NCI-H2107 treated with DMSO at 0.1 percent for 48 hours (cell line): ENCODE measurements at regions not wholly inside any gene's neighbourhood (a gene's known extent, or its start where the extent isn't known, plus 50 kb on each side); places are given as distances from the start of the nearest gene placed in this dataset.

ENCODE experiments used
- DNase-seq: peaks from one replicate; lab custom pipeline; 2025; ENCODE audit not compliant: unreplicated experiment; lab: John Stamatoyannopoulos, UW

DNA sequence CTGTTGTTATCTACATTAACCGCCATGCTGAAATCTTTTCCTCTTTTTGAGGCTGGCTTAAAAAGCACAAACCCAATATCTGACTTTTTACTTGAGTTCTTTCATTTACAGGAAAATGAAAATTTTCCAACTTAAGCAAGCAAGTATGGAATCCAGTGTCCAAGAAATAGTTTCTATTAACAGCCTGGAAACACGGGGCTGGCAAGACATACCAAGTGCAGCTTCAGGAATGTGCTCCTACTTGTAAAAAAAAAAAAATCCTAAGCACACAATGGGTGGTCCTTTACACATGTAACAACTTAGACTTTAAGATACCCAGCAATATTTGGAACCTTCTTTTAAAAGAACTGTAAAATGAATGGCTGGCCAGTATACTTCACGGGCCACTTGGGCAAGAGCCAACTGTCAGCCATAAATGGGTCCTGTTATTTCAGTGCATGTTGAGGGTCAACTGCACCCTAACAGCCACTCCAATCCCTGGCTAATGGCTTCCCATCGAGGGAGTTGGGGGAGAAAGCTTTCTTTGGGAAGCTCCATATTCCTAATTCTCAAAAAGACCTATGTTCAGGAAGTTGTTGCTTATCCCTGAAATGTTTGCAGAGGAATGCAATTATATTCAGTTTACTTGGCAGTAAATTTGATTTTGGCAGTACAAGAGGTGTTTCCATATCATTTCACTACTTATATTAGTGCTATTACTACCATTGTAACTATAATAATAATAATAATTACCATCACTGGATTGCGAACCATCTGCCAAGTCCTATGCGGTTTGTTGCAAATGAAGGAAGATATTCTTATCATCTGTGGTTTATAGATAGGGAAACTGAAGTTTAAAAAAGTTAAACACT is 236.4 kb upstream of the TMEM72 start:
- DNase-seq: no peak

DNA sequence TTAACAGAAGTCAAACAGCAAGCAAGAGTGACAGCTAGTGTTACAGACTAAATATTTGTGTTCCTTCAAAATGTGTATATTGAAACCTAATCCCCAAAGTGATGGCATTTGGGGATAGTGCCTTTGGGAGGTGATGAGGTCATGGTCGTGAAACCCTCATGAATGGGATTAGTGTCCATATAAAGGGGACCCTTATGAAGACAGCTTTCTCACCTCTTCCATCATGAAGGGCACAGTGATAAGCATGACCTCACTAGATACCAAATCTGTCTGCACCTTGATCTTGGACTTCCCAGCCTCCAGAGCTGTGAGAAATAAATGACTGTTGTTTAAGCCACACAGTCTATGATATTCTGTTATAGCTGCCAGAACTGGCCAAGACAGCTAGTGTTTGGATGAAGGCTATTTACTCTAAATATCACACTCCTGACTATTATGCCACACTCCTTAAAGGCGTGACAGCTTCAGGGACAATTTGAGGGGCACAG is 235.7 kb upstream of the TMEM72 start:
- DNase-seq: no peak

DNA sequence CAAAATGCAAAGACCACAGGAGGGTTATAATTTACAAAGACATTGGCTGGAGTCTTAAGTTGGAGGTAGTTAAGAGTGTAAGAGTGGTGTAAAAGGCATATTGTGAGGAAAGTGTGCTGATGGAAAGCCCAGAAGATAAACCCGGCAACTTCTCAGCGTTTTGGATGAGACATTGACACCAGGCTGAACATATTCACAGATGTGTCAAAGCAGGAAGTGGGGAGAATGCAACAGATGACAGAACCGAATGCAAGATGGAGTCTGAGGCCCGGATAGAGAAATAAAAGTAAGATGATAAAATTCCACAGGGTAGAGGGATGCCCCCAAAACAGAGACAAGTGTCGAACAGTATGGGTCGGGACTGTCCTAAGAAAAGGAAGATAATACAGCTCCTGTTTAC is 230.4 kb upstream of the TMEM72 start:
- no peak for DNase-seq

GRCh38 chr10:44682507-44682906 is 228.6 kb upstream of the TMEM72 start:
- no peak for DNase-seq

GRCh38 chr10:44684661-44685060 is 226.5 kb upstream of the TMEM72 start:
- no peak for DNase-seq

DNA sequence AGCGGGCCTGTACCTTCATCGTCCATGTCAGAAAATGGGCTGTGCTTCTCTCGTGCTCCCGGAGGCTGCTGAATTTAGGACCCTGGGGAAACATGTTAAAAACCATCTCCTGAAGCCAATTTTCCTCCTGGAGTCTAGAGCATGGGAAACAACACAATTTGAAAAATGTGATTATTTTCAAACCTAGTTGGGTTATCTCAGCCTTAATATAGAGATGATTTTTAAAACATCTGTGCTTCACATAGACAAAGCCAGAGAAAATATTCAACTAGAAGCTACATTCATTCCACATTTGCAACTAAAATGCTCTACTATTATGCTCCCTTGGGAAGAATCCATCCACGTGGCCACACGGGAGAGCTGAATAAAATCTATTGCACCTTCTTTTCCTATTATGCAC is 225.9 kb upstream of the TMEM72 start:
- no peak for DNase-seq

- no peak for DNase-seq
These were observed 225.4 kb upstream of the TMEM72 start for GRCh38 chr10:44685747-44686146.

GRCh38 chr10:44689368-44689767 is 221.8 kb upstream of the TMEM72 start:
- no peak for DNase-seq

DNA sequence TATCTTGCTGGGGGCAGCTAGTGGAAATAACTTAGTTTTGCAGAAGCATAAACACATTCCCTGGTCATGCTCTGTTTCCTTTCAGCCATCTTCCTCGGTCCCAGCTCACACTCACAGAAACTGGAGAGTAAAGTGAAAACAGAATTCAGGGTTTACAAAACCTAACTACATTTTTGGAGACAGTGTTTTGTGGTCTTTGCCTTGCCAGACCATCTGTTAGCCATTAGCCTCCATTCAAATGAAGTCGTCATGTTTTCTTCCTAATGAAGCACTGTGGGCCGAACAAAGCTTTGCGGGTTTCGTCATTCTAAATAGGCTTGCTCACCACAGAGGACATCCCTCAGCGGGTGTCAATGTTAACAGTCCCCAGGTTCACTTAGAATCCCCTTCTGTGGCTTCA is 214.6 kb upstream of the TMEM72 start:
- no peak for DNase-seq

DNA sequence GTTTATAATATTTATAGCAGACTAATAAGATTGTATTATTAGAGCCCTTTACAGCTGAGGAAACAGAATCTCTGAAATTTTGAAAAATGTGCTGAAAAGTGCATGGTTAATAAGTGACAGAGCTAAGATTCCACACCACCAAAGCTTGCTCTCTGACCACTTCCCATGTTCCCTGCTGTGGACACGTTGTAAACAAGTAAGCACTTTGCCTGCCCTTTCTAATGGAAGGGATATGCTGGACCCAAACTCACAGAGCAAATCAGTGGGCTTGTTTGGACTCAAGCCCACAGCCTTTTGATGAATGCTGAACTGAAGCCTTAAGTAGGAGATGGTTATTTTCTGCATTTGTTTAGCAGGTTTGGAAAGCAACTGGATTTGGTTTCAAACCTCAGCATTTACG is 214.0 kb upstream of the TMEM72 start:
- DNase-seq: no peak

- no peak for DNase-seq
These were observed 208.6 kb upstream of the TMEM72 start for GRCh38 chr10:44702531-44702930.

DNA sequence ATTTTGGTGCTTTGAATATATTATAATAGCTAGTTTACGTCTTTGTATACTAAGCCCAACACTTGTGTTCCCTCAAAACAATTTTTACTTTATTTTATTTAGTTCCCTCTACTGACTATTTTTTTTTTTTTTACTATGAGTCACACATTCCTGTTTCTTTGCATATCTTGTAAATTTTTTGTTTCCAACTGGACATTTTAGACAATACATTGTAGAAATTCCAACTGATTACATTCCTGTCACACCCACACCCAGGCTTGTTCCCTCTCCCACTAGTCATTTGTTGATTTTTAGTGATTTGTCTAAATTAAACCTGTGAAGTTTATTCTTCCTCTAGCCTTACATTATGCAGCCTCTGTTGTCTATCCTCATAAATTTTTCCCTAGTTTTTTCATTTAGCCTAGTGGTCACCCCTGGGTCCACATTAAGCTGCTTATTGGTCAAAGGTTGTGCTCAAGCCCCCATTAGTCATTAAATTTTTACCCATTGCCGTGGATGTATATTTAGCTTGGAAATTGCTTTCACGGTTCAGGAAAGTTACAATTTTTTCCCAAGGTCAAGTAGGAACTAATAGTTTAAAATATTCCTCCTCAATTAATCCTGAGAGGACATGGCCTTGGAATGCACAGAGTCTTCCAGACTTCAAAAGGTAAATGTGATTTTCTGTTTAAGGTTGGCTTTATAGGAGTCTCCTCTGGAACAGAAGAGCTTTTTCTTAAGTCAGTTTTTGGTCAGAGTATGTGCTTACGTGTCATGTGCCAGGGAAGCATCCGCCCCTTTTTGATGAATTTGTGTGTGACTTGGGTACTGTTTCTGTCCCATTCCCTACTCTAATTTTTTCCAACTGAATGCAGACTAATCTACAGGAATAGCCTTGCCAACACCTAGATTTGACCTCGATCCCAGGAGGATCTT is 207.6 kb upstream of the TMEM72 start:
- no peak for DNase-seq

DNA sequence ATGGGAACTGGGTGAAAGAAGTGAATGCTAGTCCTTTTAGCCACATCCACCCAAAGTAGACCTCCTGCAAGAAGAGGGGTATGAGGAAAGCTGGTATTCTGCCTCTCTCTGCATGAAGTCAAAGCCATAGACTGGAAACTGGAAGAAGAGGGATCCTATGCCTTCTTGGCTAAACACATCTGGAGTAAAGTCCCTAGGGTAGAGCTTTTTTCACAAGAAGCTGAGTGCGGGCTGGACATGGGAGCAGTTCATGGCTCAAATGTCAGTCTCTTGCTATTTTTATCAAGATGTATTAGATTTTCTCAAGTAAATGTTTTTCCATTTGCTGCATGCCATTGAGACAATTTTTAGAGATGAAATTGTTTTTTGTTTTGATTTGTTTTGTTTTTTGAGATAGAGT is 206.5 kb upstream of the TMEM72 start:
- DNase-seq: no peak

DNA sequence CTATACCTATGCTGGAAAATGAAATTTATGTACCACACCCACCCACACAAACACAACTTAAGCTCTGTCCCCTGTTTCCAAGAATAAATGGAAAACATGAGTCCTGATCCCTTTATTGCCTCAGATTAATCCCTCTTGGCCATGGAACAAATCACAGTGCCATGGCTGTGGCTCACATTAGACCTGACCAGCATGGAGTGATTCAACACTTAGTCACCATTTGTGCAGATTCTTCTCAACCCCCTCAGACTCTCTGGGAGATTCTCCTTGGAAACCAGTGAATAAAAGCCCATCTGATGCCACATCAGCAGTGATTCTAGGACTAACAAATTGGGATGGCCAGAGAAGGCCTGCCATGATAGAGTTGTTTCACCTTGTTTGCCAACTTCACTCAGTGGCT is 204.4 kb upstream of the TMEM72 start:
- DNase-seq: no peak

DNA sequence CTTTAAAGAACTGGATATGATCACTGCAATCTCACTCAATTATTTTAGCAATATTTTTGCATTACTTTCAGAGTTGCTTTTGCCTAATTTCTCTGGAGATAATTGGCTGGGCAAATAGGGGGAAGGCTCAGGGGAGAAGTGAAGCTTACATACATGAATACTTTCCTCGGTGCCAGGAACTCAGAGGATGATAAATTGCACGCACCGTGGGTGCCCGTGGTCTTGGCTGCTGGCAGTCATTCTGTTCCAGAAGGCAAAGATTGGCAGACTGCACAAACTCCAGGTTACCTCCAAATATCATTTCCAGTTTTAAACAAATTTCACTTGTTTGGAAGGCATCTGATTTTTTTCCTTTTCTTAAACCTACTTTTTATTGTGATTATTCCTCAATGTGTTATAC is 197.8 kb upstream of the TMEM72 start:
- no peak for DNase-seq

DNA sequence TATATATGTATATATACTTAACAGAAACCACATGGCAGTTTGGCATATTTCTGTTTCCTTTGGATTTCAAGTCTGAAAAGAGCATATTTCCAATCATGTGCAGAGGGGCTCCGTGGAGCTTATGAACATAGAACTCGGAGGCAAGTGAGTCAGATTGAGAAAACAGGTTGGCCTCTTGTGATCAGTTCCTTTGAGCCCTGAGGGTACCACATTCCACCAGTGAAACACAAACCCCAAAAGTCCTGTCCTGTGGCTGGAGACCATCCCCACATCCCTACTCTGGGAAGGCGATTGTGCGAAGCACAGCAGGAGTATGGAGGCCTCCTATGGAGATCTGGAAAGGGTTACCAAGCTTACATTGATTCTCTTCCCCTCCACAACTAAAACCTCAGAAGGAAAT is 196.7 kb upstream of the TMEM72 start:
- DNase-seq: no peak

DNA sequence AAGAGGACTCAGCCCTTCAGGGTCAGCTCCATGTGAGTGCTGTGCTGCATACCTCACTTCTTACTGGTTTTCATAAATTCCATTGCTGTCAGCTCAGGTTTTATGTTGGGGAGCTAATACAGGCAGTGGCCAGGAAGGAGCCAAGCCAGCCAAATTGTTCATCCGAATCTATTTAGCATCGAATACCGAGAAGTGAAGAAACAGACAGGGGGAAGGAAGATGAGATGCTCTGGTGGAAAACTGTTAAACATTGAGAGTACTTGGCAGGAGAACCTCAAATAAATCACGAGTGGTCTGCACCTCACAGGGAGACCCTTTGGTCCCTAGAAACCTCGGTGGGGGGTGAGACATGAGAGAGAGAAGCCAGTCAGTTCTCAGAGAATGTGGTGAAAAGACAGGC is 196.0 kb upstream of the TMEM72 start:
- no peak for DNase-seq

DNA sequence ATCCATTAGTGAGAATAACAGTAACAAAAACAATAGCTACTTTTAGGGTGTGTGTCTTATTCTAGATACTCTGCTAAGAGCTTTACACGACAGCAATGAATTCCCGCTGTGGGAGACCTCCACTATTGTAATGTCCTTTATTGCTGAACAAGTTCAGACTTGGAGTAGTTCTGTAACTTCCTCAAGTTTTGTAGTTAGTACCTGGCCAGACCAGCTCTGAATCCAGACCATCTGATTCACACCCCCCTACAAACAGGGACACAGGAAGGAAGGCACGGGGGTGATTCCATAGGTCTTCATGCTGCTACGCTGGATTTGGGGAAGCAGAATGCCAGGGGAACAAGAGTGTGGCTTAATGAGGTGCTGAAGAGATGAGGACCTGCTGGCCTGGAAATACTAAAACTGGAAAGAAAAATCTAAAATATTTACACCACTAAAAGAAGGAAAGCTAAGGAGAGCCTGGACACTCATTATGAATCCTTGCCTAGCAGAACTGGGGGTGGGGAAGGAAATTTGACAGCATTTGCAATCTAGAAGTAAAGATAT is 194.6 kb upstream of the TMEM72 start:
- DNase-seq: no peak

- no peak for DNase-seq
These were observed 188.1 kb upstream of the TMEM72 start for GRCh38 chr10:44723082-44723481.

DNA sequence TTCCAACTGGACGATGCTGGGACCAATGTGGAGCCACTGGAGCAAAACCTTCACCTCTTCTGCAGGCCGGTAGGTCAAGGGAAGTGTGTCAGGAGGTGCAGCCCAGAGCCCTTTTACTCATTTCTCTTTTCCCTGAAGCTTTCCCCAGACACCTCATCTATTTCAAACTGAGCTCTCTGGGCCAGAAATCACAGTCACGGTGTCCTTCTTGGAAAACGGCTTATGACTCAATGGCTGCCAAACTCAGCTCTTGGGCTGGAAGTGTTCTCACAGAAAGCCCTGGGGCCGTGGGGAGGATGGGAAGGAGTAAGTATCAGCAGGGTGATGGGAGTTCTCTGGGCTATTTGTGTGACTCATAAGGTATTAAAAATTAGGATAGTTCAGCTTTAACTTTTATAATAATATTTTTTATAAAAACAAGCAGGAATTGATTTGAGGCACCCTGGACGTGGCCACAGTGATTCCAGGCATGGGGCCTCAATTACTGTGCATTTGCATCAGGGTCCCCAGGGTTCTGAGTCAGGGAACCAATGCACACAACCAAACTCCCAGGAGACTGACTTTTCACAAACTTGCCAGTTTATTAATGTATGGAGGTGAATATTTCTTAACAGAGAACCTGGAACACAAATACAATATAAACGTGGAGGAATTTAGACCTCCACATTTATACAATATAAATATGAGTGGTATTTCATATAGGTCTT is 187.4 kb upstream of the TMEM72 start:
- no peak for DNase-seq
